CD14-positive monocyte (primary cell): ENCODE measurements at regions not wholly inside any gene's neighbourhood (a gene's known extent, or its start where the extent isn't known, plus 50 kb on each side); places are given as distances from the start of the nearest gene placed in this dataset.

Source experiments
- DNase-seq, 3 donors: peaks; one replicate each; pipeline ENCODE4 v3.0.0-alpha.2; 2011 to 2022
- H2AFZ ChIP-seq: 2 replicates; pipeline ENCODE4 v1.6.0; 2012; ENCODE audit warnings: mild to moderate bottlenecking, low read depth, low read length, inconsistent platforms; ENCODE audit not compliant: insufficient read depth, poor library complexity, severe bottlenecking
- H3K27ac ChIP-seq, 2 donors: 1 replicate in 1 of 2; 2 replicates in 1 of 2; pipeline ENCODE4 v1.5.1; 2012 to 2013; ENCODE audit warnings: low read length in 2 of 2, control low read depth in 1 of 2, inconsistent platforms in 1 of 2, low read depth in 1 of 2, mild to moderate bottlenecking in 1 of 2
- H3K27me3 ChIP-seq, 2 donors: one replicate each; pipeline versions ENCODE4 v1.6.0 to v1.6.1; 2011 to 2013; ENCODE audit warnings: low read length in 2 of 2; ENCODE audit not compliant: control insufficient read depth in 2 of 2, insufficient read depth in 2 of 2
- H3K36me3 ChIP-seq, 2 donors: replicated peaks in 1 of 2; 1 replicate in 1 of 2; 2 replicates in 1 of 2; pipeline versions ENCODE4 v1.5.1 to v1.6.1; 2012 to 2013; ENCODE audit warnings: low read length in 2 of 2, control low read depth in 1 of 2, inconsistent platforms in 1 of 2, mild to moderate bottlenecking in 1 of 2; ENCODE audit not compliant: insufficient read depth in 2 of 2, control insufficient read depth in 1 of 2
- H3K4me1 ChIP-seq, 2 donors: 1 replicate in 1 of 2; 2 replicates in 1 of 2; pipeline versions ENCODE4 v1.5.1 to v1.6.1; 2012 to 2013; ENCODE audit warnings: low read length in 2 of 2, control low read depth in 1 of 2, inconsistent platforms in 1 of 2, mild to moderate bottlenecking in 1 of 2, moderate library complexity in 1 of 2; ENCODE audit not compliant: insufficient read depth in 2 of 2, control insufficient read depth in 1 of 2
- H3K4me2 ChIP-seq: replicated peaks from 2 replicates; pipeline ENCODE3; 2012; ENCODE audit warnings: low read length, moderate library complexity, mild to moderate bottlenecking; ENCODE audit not compliant: poor library complexity, severe bottlenecking; ENCODE audit errors: extremely low read depth
- H3K4me3 ChIP-seq, 3 experiments: fragments of 200-600 bp in 1 of 3; sonication (generic) in 1 of 3; replicated peaks in 1 of 3; 1 replicate in 2 of 3; 2 replicates in 1 of 3; pipeline ENCODE4 v1.5.1; 2011 to 2013; ENCODE audit warnings: low read length in 3 of 3, mild to moderate bottlenecking in 3 of 3, control low read depth in 2 of 3, low read depth in 2 of 3, inconsistent platforms in 1 of 3, moderate library complexity in 1 of 3
- H3K79me2 ChIP-seq: 2 replicates; pipeline ENCODE4 v1.6.0; 2012; ENCODE audit warnings: mild to moderate bottlenecking, control low read depth, inconsistent platforms, low read length, moderate library complexity; ENCODE audit not compliant: insufficient read depth
- H3K9ac ChIP-seq: 2 replicates; pipeline ENCODE4 v1.6.0; 2017; ENCODE audit warnings: low read length, mild to moderate bottlenecking; ENCODE audit not compliant: insufficient read depth, poor library complexity, severe bottlenecking
- H3K9me3 ChIP-seq, 2 donors: replicated peaks in 1 of 2; 1 replicate in 1 of 2; 2 replicates in 1 of 2; pipeline versions ENCODE4 v1.5.1 to v1.6.1; 2012 to 2013; ENCODE audit warnings: low read length in 2 of 2, control low read depth in 1 of 2; ENCODE audit not compliant: control insufficient read depth in 1 of 2, insufficient read depth in 1 of 2
- H4K20me1 ChIP-seq: 2 replicates; pipeline ENCODE4 v1.6.0; 2012; ENCODE audit warnings: mild to moderate bottlenecking, low read length, control low read depth, moderate library complexity; ENCODE audit not compliant: insufficient read depth
- H3K27ac Mint-ChIP-seq, 7 donors: one replicate each; pipeline ENCODE4 v1.8.0; 2020; ENCODE audit warnings: mild to moderate bottlenecking in 7 of 7, mixed read lengths in 7 of 7, moderate library complexity in 6 of 7, inconsistent platforms in 2 of 7
- H3K27me3 Mint-ChIP-seq, 3 donors: one replicate each; pipeline ENCODE4 v1.8.0; 2021 to 2022; ENCODE audit warnings: low read depth in 3 of 3, mild to moderate bottlenecking in 3 of 3, mixed read lengths in 3 of 3, moderate library complexity in 3 of 3, inconsistent platforms in 1 of 3
- H3K36me3 Mint-ChIP-seq, 2 donors: one replicate each; pipeline ENCODE4 v1.8.0; 2020; ENCODE audit warnings: mixed read lengths in 2 of 2, inconsistent platforms in 1 of 2, mild to moderate bottlenecking in 1 of 2
- H3K4me1 Mint-ChIP-seq: one replicate; pipeline ENCODE4 v1.8.0; 2020; ENCODE audit warnings: mild to moderate bottlenecking, mixed read lengths
- H3K4me3 Mint-ChIP-seq, 2 donors: one replicate each; pipeline ENCODE4 v1.8.0; 2020; ENCODE audit warnings: mild to moderate bottlenecking in 2 of 2, mixed read lengths in 2 of 2, moderate library complexity in 1 of 2
- H3K9me3 Mint-ChIP-seq, 7 donors: one replicate each; pipeline ENCODE4 v1.8.0; 2020 to 2022; ENCODE audit warnings: mixed read lengths in 7 of 7, mild to moderate bottlenecking in 6 of 7, moderate library complexity in 6 of 7, inconsistent platforms in 2 of 7
- WGBS: methylation state at CpG from one replicate; pipeline ENCODE4 v1.1.5; 2013; ENCODE audit warnings: missing lambda C conversion rate; ENCODE audit not compliant: insufficient coverage; 5-methylcytosine and 5-hydroxymethylcytosine counted together
- intact Hi-C, 2 donors: fragments of 100-400 bp; cut with micrococcal nuclease; formaldehyde crosslinking; loops; one replicate each; pipeline versions ENCODE4 v1.15.0 to v1.15.1; 2023
- TF ChIP-seq, protein P1 (sequence below): fragments of 200-600 bp; IDR thresholded peaks from one replicate; pipeline ENCODE4 v1.8.0; 2022; ENCODE audit warnings: antibody characterized with exemption, mild to moderate bottlenecking

DNA sequence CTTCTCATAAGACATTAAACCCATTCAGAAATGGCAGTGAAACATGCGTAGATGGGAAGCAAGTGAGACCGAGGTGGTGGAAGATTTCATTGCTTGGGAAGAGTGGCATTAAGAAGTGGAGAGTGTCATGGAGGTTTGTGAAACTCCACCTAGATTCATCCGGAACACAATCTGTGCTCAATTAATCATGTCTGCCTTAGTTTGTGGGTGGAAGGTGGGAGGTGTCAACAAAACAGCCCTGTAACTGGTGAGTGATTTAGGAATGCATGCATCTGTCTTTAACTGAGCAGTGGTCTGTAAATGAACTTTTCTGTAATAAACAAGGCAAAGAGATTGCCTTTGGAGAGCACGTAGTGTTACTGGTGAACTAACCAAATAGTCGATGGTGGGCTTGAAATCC lies 113.7 kb downstream of the WNT5A start:
- Histone ChIP-seq H3K9ac (no peak overlapping the region), H3K27ac (no peak overlapping the region), H3K4me1 (no peaks in the 10 kb centered on the region), H2AFZ (no peak overlapping the region), H3K27me3 (no peaks in the 10 kb centered on the region), H4K20me1 (no peaks in the 10 kb centered on the region), H3K36me3 (no peaks in the 10 kb centered on the region), H3K9me3 (peaks cover 0 to 9% of the 10 kb centered on the region in 2 donors), H3K4me2 (no peak overlapping the region), H3K4me3 (no peak overlapping the region), H3K79me2 (no peaks in the 10 kb centered on the region)
- Mint-ChIP-seq H3K4me1 (no peaks in the 10 kb centered on the region), H3K9me3 (peaks cover 0 to 9% (median 3%) of the 10 kb centered on the region in 7 donors), H3K36me3 (no peaks in the 10 kb centered on the region), H3K27ac (no peak overlapping the region), H3K4me3 (no peak overlapping the region), H3K27me3 (no peaks in the 10 kb centered on the region)
- TF ChIP-seq, protein P1, sequence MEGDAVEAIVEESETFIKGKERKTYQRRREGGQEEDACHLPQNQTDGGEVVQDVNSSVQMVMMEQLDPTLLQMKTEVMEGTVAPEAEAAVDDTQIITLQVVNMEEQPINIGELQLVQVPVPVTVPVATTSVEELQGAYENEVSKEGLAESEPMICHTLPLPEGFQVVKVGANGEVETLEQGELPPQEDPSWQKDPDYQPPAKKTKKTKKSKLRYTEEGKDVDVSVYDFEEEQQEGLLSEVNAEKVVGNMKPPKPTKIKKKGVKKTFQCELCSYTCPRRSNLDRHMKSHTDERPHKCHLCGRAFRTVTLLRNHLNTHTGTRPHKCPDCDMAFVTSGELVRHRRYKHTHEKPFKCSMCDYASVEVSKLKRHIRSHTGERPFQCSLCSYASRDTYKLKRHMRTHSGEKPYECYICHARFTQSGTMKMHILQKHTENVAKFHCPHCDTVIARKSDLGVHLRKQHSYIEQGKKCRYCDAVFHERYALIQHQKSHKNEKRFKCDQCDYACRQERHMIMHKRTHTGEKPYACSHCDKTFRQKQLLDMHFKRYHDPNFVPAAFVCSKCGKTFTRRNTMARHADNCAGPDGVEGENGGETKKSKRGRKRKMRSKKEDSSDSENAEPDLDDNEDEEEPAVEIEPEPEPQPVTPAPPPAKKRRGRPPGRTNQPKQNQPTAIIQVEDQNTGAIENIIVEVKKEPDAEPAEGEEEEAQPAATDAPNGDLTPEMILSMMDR = no peak
- 95% methylated on average over 5 of the region's 5 CpGs for WGBS
- intact Hi-C loops = no loop called here
- no peak for DNase-seq

- Histone ChIP-seq H3K4me1 (no peaks in the 10 kb centered on the region), H3K4me3 (no peak overlapping the region), H3K9me3 (peaks cover 0 to 5% of the 10 kb centered on the region in 2 donors), H3K79me2 (no peaks in the 10 kb centered on the region), H3K4me2 (no peak overlapping the region), H3K9ac (no peak overlapping the region), H3K36me3 (no peaks in the 10 kb centered on the region), H4K20me1 (no peaks in the 10 kb centered on the region), H3K27ac (no peak overlapping the region), H3K27me3 (no peaks in the 10 kb centered on the region), H2AFZ (no peak overlapping the region)
- DNase-seq = no peak
- H3K36me3 Mint-ChIP-seq = no peaks in the 10 kb centered on the region
- peaks cover 0 to 4% (median 2%) of the 10 kb centered on the region in 7 donors for H3K9me3 Mint-ChIP-seq
- H3K4me3 Mint-ChIP-seq = no peak overlapping the region
- H3K4me1 Mint-ChIP-seq = no peaks in the 10 kb centered on the region
- no peak overlapping the region for H3K27ac Mint-ChIP-seq
- 96% methylated on average over 5 of the region's 12 CpGs for WGBS
- intact Hi-C loops = no loop called here
- TF ChIP-seq, protein P1 = no peak
- peaks cover 0 to 3% (median 1%) of the 10 kb centered on the region in 3 donors for H3K27me3 Mint-ChIP-seq
These were observed 116.8 kb downstream of the WNT5A start for GRCh38 chr3:55370272-55370671.
